WTC11 (cell line): ENCODE measurements at regions not wholly inside any gene's neighbourhood (a gene's known extent, or its start where the extent isn't known, plus 50 kb on each side); places are given as distances from the start of the nearest gene placed in this dataset.

Source experiments
- ATAC-seq: fragments of 200-7000 bp; cut with Tn5 transposase; 2 replicates; pipeline ENCODE4 v1.10.0; 2021; ENCODE audit warnings: mild to moderate bottlenecking, moderate library complexity
- CTCF ChIA-PET: fragments of 300-600 bp; sonication (Branson Sonifier 250); formaldehyde crosslinking; loops from one replicate; lab custom pipeline; 2021; ENCODE audit warnings: antibody characterized with exemption; lab: Charles Lee
- POLR2A ChIA-PET: fragments of 350-600 bp; sonication (Branson Sonifier 250); formaldehyde crosslinking; loops from one replicate; lab custom pipeline; 2021; ENCODE audit warnings: antibody characterized with exemption; lab: Charles Lee
- DNase-seq: peaks from one replicate; pipeline ENCODE4 v3.0.0; 2021; ENCODE audit warnings: low spot score
- H3K27ac Mint-ChIP-seq: 2 replicates; pipeline ENCODE4 v1.8.0; 2021; ENCODE audit warnings: mixed read lengths
- H3K27me3 Mint-ChIP-seq: 2 replicates; pipeline ENCODE4 v1.8.0; 2021; ENCODE audit warnings: low read depth, mild to moderate bottlenecking, moderate library complexity, mixed read lengths
- H3K36me3 Mint-ChIP-seq: 2 replicates; pipeline ENCODE4 v1.8.0; 2021; ENCODE audit warnings: mixed read lengths
- H3K4me1 Mint-ChIP-seq: 2 replicates; pipeline ENCODE4 v1.8.0; 2022; ENCODE audit warnings: mixed read lengths
- H3K4me3 Mint-ChIP-seq: 2 replicates; pipeline ENCODE4 v1.8.0; 2021; ENCODE audit warnings: mild to moderate bottlenecking, moderate library complexity, mixed read lengths
- H3K9me3 Mint-ChIP-seq: 2 replicates; pipeline ENCODE4 v1.8.0; 2021; ENCODE audit warnings: mixed read lengths
- AFF4 ChIP-seq: sonication (generic); formaldehyde crosslinking; IDR thresholded peaks from 2 replicates; pipeline ENCODE4 v1.8.1; 2023; ENCODE audit warnings: mild to moderate bottlenecking, missing genetic modification reagents, borderline replicate concordance
- ATF1 ChIP-seq: sonication (generic); formaldehyde crosslinking; IDR thresholded peaks from 2 replicates; pipeline ENCODE4 v1.8.1; 2023; ENCODE audit warnings: mild to moderate bottlenecking, moderate library complexity, missing genetic modification reagents
- CBFB ChIP-seq: sonication (generic); formaldehyde crosslinking; IDR thresholded peaks from 2 replicates; pipeline ENCODE4 v1.8.1; 2022; ENCODE audit warnings: mild to moderate bottlenecking, low read depth, missing genetic modification reagents
- CDX4 ChIP-seq: fragments of 250-450 bp; sonication (Bioruptor Pico); IDR thresholded peaks from 2 replicates; pipeline ENCODE4 v1.9.0; 2021; ENCODE audit warnings: moderate library complexity, mild to moderate bottlenecking, inconsistent platforms, borderline replicate concordance
- CREB1 ChIP-seq: sonication (generic); formaldehyde crosslinking; IDR thresholded peaks from 2 replicates; pipeline ENCODE4 v1.8.0; 2023; ENCODE audit warnings: mild to moderate bottlenecking, missing genetic modification reagents
- E2F1 ChIP-seq: sonication (generic); formaldehyde crosslinking; IDR thresholded peaks from 2 replicates; pipeline ENCODE4 v1.8.0; 2022; ENCODE audit warnings: mild to moderate bottlenecking, missing genetic modification reagents
- E2F4 ChIP-seq: sonication (generic); formaldehyde crosslinking; IDR thresholded peaks from 2 replicates; pipeline ENCODE4 v1.8.1; 2022; ENCODE audit warnings: low read depth, mild to moderate bottlenecking, moderate library complexity, missing genetic modification reagents, borderline replicate concordance
- ELF4 ChIP-seq: sonication (generic); formaldehyde crosslinking; IDR thresholded peaks from 2 replicates; pipeline ENCODE4 v1.8.1; 2022; ENCODE audit warnings: low read depth, mild to moderate bottlenecking, moderate library complexity, missing genetic modification reagents
- FOXK1 ChIP-seq: sonication (generic); formaldehyde crosslinking; IDR thresholded peaks from 2 replicates; pipeline ENCODE4 v1.8.0; 2022; ENCODE audit warnings: mild to moderate bottlenecking, moderate library complexity, missing genetic modification reagents
- GABPB1 ChIP-seq: sonication (generic); formaldehyde crosslinking; IDR thresholded peaks from 2 replicates; pipeline ENCODE4 v1.8.1; 2023; ENCODE audit warnings: mild to moderate bottlenecking, missing genetic modification reagents
- PREB ChIP-seq: sonication (generic); formaldehyde crosslinking; IDR thresholded peaks from 2 replicates; pipeline ENCODE4 v1.8.1; 2022; ENCODE audit warnings: mild to moderate bottlenecking, missing genetic modification reagents, moderate library complexity, borderline replicate concordance
- PRRX2 ChIP-seq: fragments of 250-450 bp; sonication (Bioruptor Pico); IDR thresholded peaks from 2 replicates; pipeline ENCODE4 v1.8.0; 2021; ENCODE audit warnings: mild to moderate bottlenecking
- RELA ChIP-seq: sonication (generic); formaldehyde crosslinking; IDR thresholded peaks from 2 replicates; pipeline ENCODE4 v1.8.1; 2022; ENCODE audit warnings: missing genetic modification reagents, mild to moderate bottlenecking, borderline replicate concordance
- SP1 ChIP-seq: sonication (generic); formaldehyde crosslinking; conservative IDR thresholded peaks from 2 replicates; pipeline ENCODE4 v1.8.1; 2022; ENCODE audit warnings: missing genetic modification reagents
- TCF7 ChIP-seq: sonication (generic); formaldehyde crosslinking; IDR thresholded peaks from 2 replicates; pipeline ENCODE4 v1.8.0; 2022; ENCODE audit warnings: mild to moderate bottlenecking, low read depth, missing genetic modification reagents, moderate library complexity
- TP53 ChIP-seq: sonication (generic); formaldehyde crosslinking; IDR thresholded peaks from 2 replicates; pipeline ENCODE4 v1.8.1; 2023; ENCODE audit warnings: mild to moderate bottlenecking, missing genetic modification reagents
- ZNF138 ChIP-seq: sonication (generic); formaldehyde crosslinking; conservative IDR thresholded peaks from 2 replicates; pipeline ENCODE4 v1.8.1; 2022; ENCODE audit warnings: mild to moderate bottlenecking, moderate library complexity, missing genetic modification reagents
- ZNF219 ChIP-seq: sonication (generic); formaldehyde crosslinking; IDR thresholded peaks from 2 replicates; pipeline ENCODE4 v1.8.0; 2023; ENCODE audit warnings: missing genetic modification reagents, mild to moderate bottlenecking, borderline replicate concordance
- ZNF281 ChIP-seq: sonication (generic); formaldehyde crosslinking; IDR thresholded peaks from 2 replicates; pipeline ENCODE4 v1.8.0; 2023; ENCODE audit warnings: mild to moderate bottlenecking, missing genetic modification reagents
- ZNF512 ChIP-seq: sonication (generic); formaldehyde crosslinking; IDR thresholded peaks from 2 replicates; pipeline ENCODE4 v1.8.1; 2022; ENCODE audit warnings: missing genetic modification reagents, borderline replicate concordance
- ZSCAN18 ChIP-seq: fragments of 250-450 bp; sonication (Bioruptor Pico); IDR thresholded peaks from 2 replicates; pipeline ENCODE4 v2.1.2; 2022; ENCODE audit warnings: mild to moderate bottlenecking, moderate library complexity

GRCh38 chr2:180328795-180329422 lies 321.8 kb upstream of the CWC22 start (continued):
- TF ChIP-seq CDX4 (no peak), ZNF281 (no peak), TP53 (no peak), TCF7 (CRISPR knock-in tag) (no peak), ZNF219 (CRISPR knock-in tag) (no peak)

- Mint-ChIP-seq H3K27me3 (no peaks in the 10 kb centered on the region), H3K4me1 (peaks cover 12% of the 10 kb centered on the region), H3K36me3 (no peaks in the 10 kb centered on the region), H3K4me3 (no peak overlapping the region), H3K27ac (no peak overlapping the region), H3K9me3 (peaks cover 3% of the 10 kb centered on the region; the same call in 1 of the 2 replicates)
- TF ChIP-seq E2F4 (CRISPR knock-in tag): no peak
- no peak for TF ChIP-seq FOXK1 (CRISPR knock-in tag)
- TF ChIP-seq ELF4 (CRISPR knock-in tag): no peak
- TF ChIP-seq GABPB1 (CRISPR knock-in tag): no peak
- no peak for TF ChIP-seq ATF1 (CRISPR knock-in tag)
- TF ChIP-seq ZNF512 (CRISPR knock-in tag): no peak
- no peak for TF ChIP-seq CREB1 (CRISPR knock-in tag)
- no peak for TF ChIP-seq ZNF138 (CRISPR knock-in tag)
- TF ChIP-seq CBFB (CRISPR knock-in tag): no peak
- no peak for TF ChIP-seq ZSCAN18
- no peak for TF ChIP-seq AFF4 (CRISPR knock-in tag)
- TF ChIP-seq PRRX2 (CRISPR knock-in tag): no peak
- no peak for TF ChIP-seq RELA (CRISPR knock-in tag)
- no peak for TF ChIP-seq ZNF219 (CRISPR knock-in tag)
- no peak for TF ChIP-seq SP1
- TF ChIP-seq PREB (CRISPR knock-in tag): no peak
- TF ChIP-seq E2F1 (CRISPR knock-in tag): no peak
- no peak for DNase-seq
- POLR2A ChIA-PET: no interaction called here
- no peak for ATAC-seq
- CTCF ChIA-PET: no interaction called here
Measured at GRCh38 chr2:180327185-180327584, 320.1 kb upstream of the CWC22 start.
